ENCODE measurements at regions not wholly inside any gene's neighbourhood (a gene's known extent, or its start where the extent isn't known, plus 50 kb on each side); places are given as distances from the start of the nearest gene placed in this dataset.

DNA sequence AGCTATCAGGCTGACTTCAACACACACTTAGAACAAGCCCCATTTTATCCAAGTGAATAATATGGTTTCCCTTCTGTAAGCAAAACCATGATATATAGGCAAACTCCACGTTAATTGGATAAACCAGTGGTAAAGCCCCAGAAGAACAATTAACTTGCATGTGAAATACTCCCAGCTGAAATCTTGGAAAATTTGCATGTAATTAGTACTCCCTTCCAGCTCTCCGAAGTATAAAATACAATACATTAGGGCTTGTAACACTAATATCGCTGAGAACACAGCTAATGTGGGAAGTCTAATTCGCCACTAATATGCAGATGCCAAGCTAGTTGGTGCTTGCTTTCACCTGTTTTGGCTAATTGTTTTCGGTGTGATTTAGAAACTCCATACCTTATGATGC, 859.0 kb upstream of the AUTS2 start:
- H3K9me3 ChIP-seq (ENCODE audit: control extremely low read depth in 1 of 5, control insufficient read depth in 4 of 5, insufficient read depth in 2 of 5, low read depth in 1 of 5, low read length in 4 of 5): no peaks in the 10 kb centered on the region
- H3K4me1 ChIP-seq (ENCODE audit: control extremely low read depth in 1 of 4, control insufficient read depth in 4 of 4, insufficient read depth in 4 of 4, low read length in 3 of 4): no peaks in the 10 kb centered on the region
- POLR2A ChIA-PET: no interaction called here
- DNase-seq: no peak
- H3K27me3 ChIP-seq (replicated peaks in 2 of 5; ENCODE audit: control insufficient read depth in 4 of 5, insufficient read depth in 5 of 5, low read length in 4 of 5): no peaks in the 10 kb centered on the region
- CTCF ChIA-PET: no interaction called here
- H3K27ac ChIP-seq (ENCODE audit: insufficient read depth in 1 of 2, low read depth in 1 of 2, low read length in 2 of 2, poor library complexity in 1 of 2, severe bottlenecking in 2 of 2): no peak overlapping the region
- 100% methylated on average over 4 of the region's 5 CpGs for WGBS (ENCODE audit: insufficient coverage)
- no peak overlapping the region for H3K4me3 ChIP-seq (ENCODE audit: control insufficient read depth in 1 of 7, extremely low read depth in 1 of 7, insufficient read depth in 4 of 7, low read depth in 2 of 7, low read length in 6 of 7)
- no peaks in the 10 kb centered on the region for H3K36me3 ChIP-seq (ENCODE audit: control insufficient read depth in 4 of 4, insufficient read depth in 4 of 4, low read length in 3 of 4)

DNA sequence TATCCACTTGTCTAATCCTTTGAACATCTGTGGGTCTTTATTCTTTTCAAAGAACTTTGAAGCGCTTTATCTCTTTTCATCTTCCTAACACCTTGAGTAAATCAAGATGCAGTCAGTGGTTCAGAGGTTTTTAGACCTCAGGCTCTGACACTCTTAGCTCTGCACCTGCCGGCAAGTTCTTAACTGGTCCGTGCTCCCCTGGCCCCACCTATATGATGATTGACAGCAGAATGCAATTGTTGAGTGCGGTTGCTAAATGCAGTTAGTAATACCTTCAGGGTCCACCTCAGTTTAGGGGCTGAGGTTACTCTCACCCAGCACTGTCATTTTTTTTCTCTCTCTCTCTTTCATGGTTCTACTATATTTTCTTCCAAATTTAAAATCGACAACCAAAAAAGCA, 854.2 kb upstream of the AUTS2 start:
- no peak overlapping the region for H3K4me3 ChIP-seq (ENCODE audit: control insufficient read depth in 1 of 7, extremely low read depth in 1 of 7, insufficient read depth in 4 of 7, low read depth in 2 of 7, low read length in 6 of 7)
- H3K9me3 ChIP-seq (ENCODE audit: control extremely low read depth in 1 of 5, control insufficient read depth in 4 of 5, insufficient read depth in 2 of 5, low read depth in 1 of 5, low read length in 4 of 5): no peaks in the 10 kb centered on the region
- no peaks in the 10 kb centered on the region for H3K27me3 ChIP-seq (replicated peaks in 2 of 5; ENCODE audit: control insufficient read depth in 4 of 5, insufficient read depth in 5 of 5, low read length in 4 of 5)
- H3K36me3 ChIP-seq (ENCODE audit: control insufficient read depth in 4 of 4, insufficient read depth in 4 of 4, low read length in 3 of 4): no peaks in the 10 kb centered on the region
- ChIA-PET CTCF (no interaction called here), POLR2A (no interaction called here)
- DNase-seq: no peak
- H3K4me1 ChIP-seq (ENCODE audit: control extremely low read depth in 1 of 4, control insufficient read depth in 4 of 4, insufficient read depth in 4 of 4, low read length in 3 of 4): no peaks in the 10 kb centered on the region
- 87% methylated on average over 3 of the region's 5 CpGs for WGBS (ENCODE audit: insufficient coverage)
- no peak overlapping the region for H3K27ac ChIP-seq (ENCODE audit: insufficient read depth in 1 of 2, low read depth in 1 of 2, low read length in 2 of 2, poor library complexity in 1 of 2, severe bottlenecking in 2 of 2)

DNA sequence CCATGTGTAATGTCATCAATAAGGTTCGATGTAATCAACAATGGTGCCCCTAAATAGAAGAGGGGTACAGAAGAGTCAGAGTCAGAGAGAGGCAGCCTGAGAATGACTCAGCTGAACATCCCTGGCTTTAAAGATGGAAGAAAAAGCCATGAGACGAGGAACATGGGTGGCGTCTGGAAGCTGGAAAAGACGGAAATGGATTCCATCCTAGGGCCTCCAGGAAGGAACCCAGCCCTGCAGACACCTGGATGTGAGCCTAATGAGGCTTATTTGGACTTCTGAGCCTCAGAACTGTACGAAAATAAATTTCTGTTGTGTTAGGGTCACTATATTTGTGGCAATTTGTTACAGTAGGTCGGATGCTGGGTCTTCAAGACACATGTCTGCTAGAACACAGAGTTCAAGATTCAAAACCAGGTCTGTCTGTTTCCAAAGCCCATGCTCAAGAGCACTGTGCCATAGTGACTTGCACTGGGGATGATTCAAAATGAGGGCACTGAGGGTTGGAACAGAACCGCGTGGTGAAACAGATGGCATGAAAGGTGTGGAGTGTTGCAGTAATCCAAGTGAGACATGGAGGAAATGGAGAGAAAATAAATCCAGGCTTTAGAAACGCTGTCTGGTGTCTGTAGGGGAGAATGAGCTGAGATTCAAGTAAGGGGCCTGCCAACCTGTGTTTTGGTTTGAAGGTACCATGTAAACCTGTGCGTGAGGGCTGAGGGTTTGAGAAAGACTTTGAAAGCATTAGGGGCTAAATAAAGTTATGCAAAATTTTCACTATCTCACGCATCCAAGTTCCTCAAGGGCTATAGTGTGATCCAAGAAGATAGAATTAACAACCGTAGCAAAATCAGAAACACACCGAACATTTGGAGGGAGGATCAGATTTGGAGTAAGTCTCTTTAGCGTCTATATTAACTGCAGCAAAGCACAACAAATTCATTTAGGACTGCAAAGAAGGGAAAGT, 849.1 kb upstream of the AUTS2 start:
- Histone ChIP-seq H3K27ac (ENCODE audit: insufficient read depth in 1 of 2, low read depth in 1 of 2, low read length in 2 of 2, poor library complexity in 1 of 2, severe bottlenecking in 2 of 2) (no peak overlapping the region), H3K4me1 (ENCODE audit: control extremely low read depth in 1 of 4, control insufficient read depth in 4 of 4, insufficient read depth in 4 of 4, low read length in 3 of 4) (no peaks in the 10 kb centered on the region), H3K9me3 (ENCODE audit: control extremely low read depth in 1 of 5, control insufficient read depth in 4 of 5, insufficient read depth in 2 of 5, low read depth in 1 of 5, low read length in 4 of 5) (peaks cover 0 to 3% (median 0%) of the 10 kb centered on the region in 5 experiments), H3K27me3 (replicated peaks in 2 of 5; ENCODE audit: control insufficient read depth in 4 of 5, insufficient read depth in 5 of 5, low read length in 4 of 5) (no peaks in the 10 kb centered on the region), H3K36me3 (ENCODE audit: control insufficient read depth in 4 of 4, insufficient read depth in 4 of 4, low read length in 3 of 4) (no peaks in the 10 kb centered on the region), H3K4me3 (ENCODE audit: control insufficient read depth in 1 of 7, extremely low read depth in 1 of 7, insufficient read depth in 4 of 7, low read depth in 2 of 7, low read length in 6 of 7) (no peak overlapping the region)
- ChIA-PET POLR2A (no interaction called here), CTCF (no interaction called here)
- 96% methylated on average over 9 of the region's 14 CpGs for WGBS (ENCODE audit: insufficient coverage)
- DNase-seq: no peak

DNA sequence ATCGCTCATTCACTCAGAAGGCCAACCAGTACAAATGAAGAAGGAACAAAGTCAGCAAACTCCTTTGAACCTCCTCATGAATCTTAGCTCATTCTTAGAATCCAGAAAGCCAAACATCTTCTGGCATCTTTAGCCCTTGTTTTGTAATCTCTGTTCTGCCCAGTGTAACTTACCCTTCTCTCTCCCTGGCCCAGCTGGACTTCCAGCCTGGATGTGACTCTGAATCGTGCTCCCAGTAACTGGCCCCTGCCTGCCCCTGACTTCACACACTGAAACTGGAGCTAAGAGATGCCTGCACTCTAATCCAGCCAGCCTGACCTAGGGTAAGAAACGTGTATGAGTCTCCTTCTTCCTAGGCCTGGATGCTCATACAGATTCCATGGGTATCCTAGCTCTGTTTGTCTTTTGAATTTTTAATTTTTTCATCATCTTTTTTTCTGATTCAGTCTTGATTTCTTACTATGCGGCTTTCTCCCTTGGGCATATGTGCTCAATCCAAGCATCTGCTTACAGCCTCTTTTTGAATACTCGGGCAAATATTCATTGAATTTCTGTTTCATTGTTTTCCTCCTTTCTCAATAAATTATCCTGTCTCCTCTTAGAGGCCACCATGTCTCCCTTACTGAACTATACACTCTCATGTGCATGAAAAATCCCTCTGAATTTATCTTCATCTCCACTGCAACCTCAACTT, 845.6 kb upstream of the AUTS2 start:
- H3K27me3 ChIP-seq (replicated peaks in 2 of 5; ENCODE audit: control insufficient read depth in 4 of 5, insufficient read depth in 5 of 5, low read length in 4 of 5): no peaks in the 10 kb centered on the region
- ChIA-PET POLR2A (no interaction called here), CTCF (interaction anchor here (1.0 kb wide), 1 partner anchor 15 kb away, joined by 3 read pairs; no protein-coding TSS in a partner anchor)
- H3K36me3 ChIP-seq (ENCODE audit: control insufficient read depth in 4 of 4, insufficient read depth in 4 of 4, low read length in 3 of 4): no peaks in the 10 kb centered on the region
- H3K27ac ChIP-seq (ENCODE audit: insufficient read depth in 1 of 2, low read depth in 1 of 2, low read length in 2 of 2, poor library complexity in 1 of 2, severe bottlenecking in 2 of 2): no peak overlapping the region
- WGBS (ENCODE audit: insufficient coverage): 83% methylated on average over 4 of the region's 5 CpGs
- H3K4me3 ChIP-seq (ENCODE audit: control insufficient read depth in 1 of 7, extremely low read depth in 1 of 7, insufficient read depth in 4 of 7, low read depth in 2 of 7, low read length in 6 of 7): no peak overlapping the region
- H3K9me3 ChIP-seq (ENCODE audit: control extremely low read depth in 1 of 5, control insufficient read depth in 4 of 5, insufficient read depth in 2 of 5, low read depth in 1 of 5, low read length in 4 of 5): peaks cover 0 to 3% (median 0%) of the 10 kb centered on the region in 5 experiments
- DNase-seq: no peak
- no peaks in the 10 kb centered on the region for H3K4me1 ChIP-seq (ENCODE audit: control extremely low read depth in 1 of 4, control insufficient read depth in 4 of 4, insufficient read depth in 4 of 4, low read length in 3 of 4)

DNA sequence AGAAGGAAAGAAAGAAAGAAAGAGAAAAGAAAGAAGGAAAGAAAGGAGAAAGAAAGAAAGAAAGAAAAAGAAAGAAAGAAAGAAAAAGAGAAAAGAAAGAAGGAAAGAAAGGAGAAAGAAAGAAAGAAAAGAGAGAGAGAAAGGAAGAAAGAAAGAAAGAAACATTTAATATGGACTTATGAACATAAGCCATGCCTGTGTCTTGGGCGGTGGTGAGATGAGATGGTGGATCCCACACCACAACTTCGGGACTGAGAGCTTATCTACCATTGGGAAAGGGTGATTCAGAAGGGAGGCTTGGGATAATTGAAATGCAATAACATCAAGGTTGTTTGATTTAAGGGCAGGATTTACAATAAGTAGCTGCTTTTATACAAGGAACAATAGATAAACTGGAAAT, 843.9 kb upstream of the AUTS2 start:
- Histone ChIP-seq H3K36me3 (ENCODE audit: control insufficient read depth in 4 of 4, insufficient read depth in 4 of 4, low read length in 3 of 4) (no peaks in the 10 kb centered on the region), H3K4me1 (ENCODE audit: control extremely low read depth in 1 of 4, control insufficient read depth in 4 of 4, insufficient read depth in 4 of 4, low read length in 3 of 4) (no peaks in the 10 kb centered on the region), H3K4me3 (ENCODE audit: control insufficient read depth in 1 of 7, extremely low read depth in 1 of 7, insufficient read depth in 4 of 7, low read depth in 2 of 7, low read length in 6 of 7) (no peak overlapping the region), H3K27me3 (replicated peaks in 2 of 5; ENCODE audit: control insufficient read depth in 4 of 5, insufficient read depth in 5 of 5, low read length in 4 of 5) (no peaks in the 10 kb centered on the region), H3K27ac (ENCODE audit: insufficient read depth in 1 of 2, low read depth in 1 of 2, low read length in 2 of 2, poor library complexity in 1 of 2, severe bottlenecking in 2 of 2) (no peak overlapping the region), H3K9me3 (ENCODE audit: control extremely low read depth in 1 of 5, control insufficient read depth in 4 of 5, insufficient read depth in 2 of 5, low read depth in 1 of 5, low read length in 4 of 5) (peaks cover 0 to 3% (median 0%) of the 10 kb centered on the region in 5 experiments)
- no peak for DNase-seq
- WGBS (ENCODE audit: insufficient coverage): 100% methylated on average over 2 of the region's 2 CpGs
- ChIA-PET POLR2A (no interaction called here), CTCF (no interaction called here)

DNA sequence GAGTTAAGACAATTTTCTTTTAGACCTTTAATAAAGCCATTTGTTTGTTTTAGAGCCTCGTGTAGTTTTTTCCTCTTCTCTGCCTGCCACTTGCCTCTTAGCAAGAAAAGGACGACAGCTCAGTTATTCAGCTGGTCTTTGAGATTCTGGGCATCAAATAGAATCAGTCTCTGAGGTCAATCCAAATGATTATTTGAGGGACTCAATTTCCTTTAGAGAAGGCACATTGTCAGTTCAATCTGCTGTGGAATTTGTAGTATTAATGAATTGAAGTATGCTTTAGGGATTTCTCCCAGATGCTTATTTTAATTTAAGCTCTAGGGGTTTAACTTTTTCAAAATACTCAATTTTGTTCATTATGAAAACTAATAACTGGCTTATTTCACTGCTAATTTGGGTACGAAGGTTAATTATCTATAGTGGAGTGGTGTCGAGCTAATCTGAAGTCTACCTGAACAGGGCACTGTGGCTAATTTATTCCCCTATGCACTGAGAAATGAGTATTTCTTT, 841.2 kb upstream of the AUTS2 start:
- 100% methylated on average over 2 of the region's 4 CpGs for WGBS (ENCODE audit: insufficient coverage)
- Histone ChIP-seq H3K4me3 (ENCODE audit: control insufficient read depth in 1 of 7, extremely low read depth in 1 of 7, insufficient read depth in 4 of 7, low read depth in 2 of 7, low read length in 6 of 7) (no peak overlapping the region), H3K4me1 (ENCODE audit: control extremely low read depth in 1 of 4, control insufficient read depth in 4 of 4, insufficient read depth in 4 of 4, low read length in 3 of 4) (no peaks in the 10 kb centered on the region), H3K36me3 (ENCODE audit: control insufficient read depth in 4 of 4, insufficient read depth in 4 of 4, low read length in 3 of 4) (no peaks in the 10 kb centered on the region), H3K27ac (ENCODE audit: insufficient read depth in 1 of 2, low read depth in 1 of 2, low read length in 2 of 2, poor library complexity in 1 of 2, severe bottlenecking in 2 of 2) (no peak overlapping the region), H3K27me3 (replicated peaks in 2 of 5; ENCODE audit: control insufficient read depth in 4 of 5, insufficient read depth in 5 of 5, low read length in 4 of 5) (no peaks in the 10 kb centered on the region), H3K9me3 (ENCODE audit: control extremely low read depth in 1 of 5, control insufficient read depth in 4 of 5, insufficient read depth in 2 of 5, low read depth in 1 of 5, low read length in 4 of 5) (peaks cover 0 to 3% (median 0%) of the 10 kb centered on the region in 5 experiments)
- CTCF ChIA-PET: no interaction called here
- no peak for DNase-seq
- POLR2A ChIA-PET: no interaction called here

DNA sequence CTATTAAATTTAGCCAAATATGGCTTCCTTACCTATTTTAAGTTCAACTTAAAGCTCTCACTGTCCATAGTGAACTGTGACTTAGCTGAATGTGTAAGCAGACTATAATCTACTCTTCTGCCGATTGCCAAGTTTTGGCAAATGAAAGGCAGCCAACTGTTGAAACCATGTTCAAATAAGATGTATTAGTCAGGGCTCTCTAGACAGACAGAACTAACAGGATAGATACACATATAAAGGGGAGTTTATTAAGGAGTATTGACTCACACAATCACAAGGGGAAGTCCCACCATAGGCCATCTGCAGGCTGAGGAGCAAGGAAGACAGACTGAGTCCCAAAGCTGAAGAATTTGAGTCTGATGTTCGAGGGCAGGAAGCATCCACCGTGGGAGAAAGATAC, 837.7 kb upstream of the AUTS2 start:
- Histone ChIP-seq H3K4me1 (ENCODE audit: control extremely low read depth in 1 of 4, control insufficient read depth in 4 of 4, insufficient read depth in 4 of 4, low read length in 3 of 4) (no peaks in the 10 kb centered on the region), H3K27me3 (replicated peaks in 2 of 5; ENCODE audit: control insufficient read depth in 4 of 5, insufficient read depth in 5 of 5, low read length in 4 of 5) (no peaks in the 10 kb centered on the region), H3K36me3 (ENCODE audit: control insufficient read depth in 4 of 4, insufficient read depth in 4 of 4, low read length in 3 of 4) (no peaks in the 10 kb centered on the region), H3K27ac (ENCODE audit: insufficient read depth in 1 of 2, low read depth in 1 of 2, low read length in 2 of 2, poor library complexity in 1 of 2, severe bottlenecking in 2 of 2) (no peak overlapping the region), H3K4me3 (ENCODE audit: control insufficient read depth in 1 of 7, extremely low read depth in 1 of 7, insufficient read depth in 4 of 7, low read depth in 2 of 7, low read length in 6 of 7) (no peak overlapping the region), H3K9me3 (ENCODE audit: control extremely low read depth in 1 of 5, control insufficient read depth in 4 of 5, insufficient read depth in 2 of 5, low read depth in 1 of 5, low read length in 4 of 5) (peaks cover 0 to 16% (median 9%) of the 10 kb centered on the region in 5 experiments)
- 77% methylated on average over 3 of the region's 3 CpGs for WGBS (ENCODE audit: insufficient coverage)
- CTCF ChIA-PET: no interaction called here
- DNase-seq: no peak
- POLR2A ChIA-PET: no interaction called here
